ENCODE measurements at regions not wholly inside any gene's neighbourhood (a gene's known extent, or its start where the extent isn't known, plus 50 kb on each side); places are given as distances from the start of the nearest gene placed in this dataset.

DNA sequence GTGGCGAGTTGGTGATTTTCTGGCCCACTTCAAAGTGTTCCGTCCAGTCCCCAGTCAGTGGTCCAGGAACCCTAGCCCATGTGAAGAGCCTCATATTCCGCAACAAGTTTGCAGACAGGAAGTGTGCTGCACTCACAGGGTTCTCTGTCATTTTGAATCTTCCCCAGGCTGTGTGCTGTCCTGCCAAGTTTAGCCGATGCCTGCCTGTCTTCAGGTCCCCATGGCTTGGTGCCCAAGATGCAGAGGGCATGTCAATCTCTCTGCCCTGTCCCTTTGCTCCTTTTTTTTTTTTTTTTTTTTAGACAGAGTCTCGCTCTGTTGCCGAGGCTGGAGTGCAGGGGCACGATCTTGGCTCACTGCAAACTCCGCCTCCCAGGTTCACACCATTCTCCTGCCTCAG lies 69.9 kb upstream of the ATXN1 start (continued):
- no peak for TF ChIP-seq PAX5 (IDR thresholded peaks at IDR 0.05; ENCODE audit: borderline replicate concordance, low read depth, low read length)
- TF ChIP-seq LARP7 (IDR thresholded peaks at IDR 0.05) = no peak
- no peak for TF ChIP-seq ZZZ3 (IDR thresholded peaks at IDR 0.05; ENCODE audit: control insufficient read depth, insufficient read length, low read depth)
- TF ChIP-seq TAF1 (IDR thresholded peaks at IDR 0.05; ENCODE audit: borderline replicate concordance, low read depth, low read length) = no peak
- no peak for TF ChIP-seq EGR1 (IDR thresholded peaks at IDR 0.05; ENCODE audit: borderline replicate concordance in 1 of 2, low read depth in 2 of 2, low read length in 2 of 2)
- no peak for TF ChIP-seq GATAD2B (conservative IDR thresholded peaks at IDR 0.05; ENCODE audit: low read depth)
- TF ChIP-seq SMAD1 (IDR thresholded peaks at IDR 0.05; ENCODE audit: low read depth, partially characterized antibody) = no peak

DNA sequence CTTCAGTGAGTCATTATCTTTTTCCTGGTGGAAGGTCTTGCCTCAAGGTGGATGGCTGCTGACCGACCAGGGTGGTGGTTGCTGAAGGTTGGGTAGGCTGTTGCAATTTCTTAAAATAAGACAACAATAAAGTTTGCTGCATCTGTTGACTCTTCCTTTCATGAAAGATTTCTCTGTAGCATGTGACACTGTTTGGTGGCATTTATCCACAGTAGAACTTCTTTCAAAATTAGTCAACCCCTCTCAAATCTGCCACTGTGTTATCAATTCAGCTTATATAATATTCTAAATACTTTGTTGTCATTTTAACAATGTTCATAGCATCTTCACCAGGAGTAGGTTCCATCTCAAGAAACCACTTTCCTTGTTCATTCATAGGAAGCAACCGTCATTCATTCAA lies 66.8 kb upstream of the ATXN1 start:
- BruUV-seq (replicated peaks) = no TSS peak
- TF ChIP-seq FOS (IDR thresholded peaks at IDR 0.05; ENCODE audit: borderline replicate concordance, extremely low read depth, insufficient read length) (no peak), HDAC2 (IDR thresholded peaks at IDR 0.05) (no peak), JUNB (IDR thresholded peaks at IDR 0.05) (no peak), ZNF217 (IDR thresholded peaks at IDR 0.05) (no peak), KLF5 (IDR thresholded peaks at IDR 0.05; ENCODE audit: partially characterized antibody) (no peak), ETV6 (conservative IDR thresholded peaks at IDR 0.05 in 1 of 2, IDR thresholded peaks at IDR 0.05 in 1 of 2; ENCODE audit: borderline replicate concordance in 1 of 2, low read depth in 1 of 2) (no peak), PAX8 (IDR thresholded peaks at IDR 0.05) (no peak)
- TF ChIP-seq, protein P1, sequence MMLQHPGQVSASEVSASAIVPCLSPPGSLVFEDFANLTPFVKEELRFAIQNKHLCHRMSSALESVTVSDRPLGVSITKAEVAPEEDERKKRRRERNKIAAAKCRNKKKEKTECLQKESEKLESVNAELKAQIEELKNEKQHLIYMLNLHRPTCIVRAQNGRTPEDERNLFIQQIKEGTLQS (IDR thresholded peaks at IDR 0.05; ENCODE audit: borderline replicate concordance, extremely low read depth, low read depth, low read length) = no peak
- no peak for FAIRE-seq

More for the DNA sequence above, 66.8 kb upstream of the ATXN1 start:
- no peak overlapping the region for H3K27ac ChIP-seq (ENCODE audit: control insufficient read depth, insufficient read depth)
- H3K9me3 ChIP-seq (replicated peaks; ENCODE audit: control insufficient read depth, insufficient read depth, low read length) = no peaks in the 10 kb centered on the region; the same call in 2 of the 3 replicates
- no peak for DNase-seq (ENCODE audit: low read depth, low spot score)
- no peaks in the 10 kb centered on the region for H3K79me2 ChIP-seq (ENCODE audit: control insufficient read depth, insufficient read depth, low read length)
- no peaks in the 10 kb centered on the region for H3K36me3 ChIP-seq (ENCODE audit: control insufficient read depth in 2 of 2, insufficient read depth in 2 of 2, low read length in 1 of 2)
- POLR2A ChIA-PET = interaction anchor here (0.6 kb wide), 1 partner anchor 886 kb away, joined by 7 read pairs; no protein-coding TSS in a partner anchor
- RAD21 ChIA-PET (ENCODE audit: unreplicated experiment) = no interaction called here
- no peak overlapping the region for H3K4me3 ChIP-seq
- H3K4me2 ChIP-seq (ENCODE audit: control insufficient read depth, insufficient read depth) = no peak overlapping the region
- intact Hi-C loops (cut with micrococcal nuclease; ENCODE audit: unreplicated experiment) = no loop called here
- in situ Hi-C loops (cut with MboI) = no loop called here
- H2AFZ ChIP-seq (ENCODE audit: control insufficient read depth, low read depth, low read length) = no peak overlapping the region
- CTCF ChIA-PET = no interaction called here
- H3K9ac ChIP-seq (ENCODE audit: control insufficient read depth, insufficient read depth, low read length) = no peak overlapping the region
- ATAC-seq = no peak
- WGBS (ENCODE audit: insufficient coverage, insufficient replicate concordance, low lambda C conversion rate, missing lambda C conversion rate) = 33% methylated on average over 2 of the region's 2 CpGs
- no peaks in the 10 kb centered on the region for H4K20me1 ChIP-seq (ENCODE audit: control insufficient read depth, insufficient read depth)
- H3K27me3 ChIP-seq (replicated peaks in 1 of 2; ENCODE audit: control insufficient read depth in 2 of 2, insufficient read depth in 2 of 2, low read length in 1 of 2) = no peaks in the 10 kb centered on the region
- 0 out of 2 replicates have a peak, but pooled peaks cover 3% of the 10 kb centered on the region for H3K4me1 ChIP-seq (ENCODE audit: control insufficient read depth, insufficient read depth, low read length)
- SMC1A ChIA-PET (ENCODE audit: uncharacterized antibody, unreplicated experiment) = interaction anchor here (1.1 kb wide), 1 partner anchor 8 kb away, joined by 4 read pairs; no protein-coding TSS in a partner anchor
